Upper lobe of left lung (tissue), 6 donors: ENCODE measurements at regions not wholly inside any gene's neighbourhood (a gene's known extent, or its start where the extent isn't known, plus 50 kb on each side); places are given as distances from the start of the nearest gene placed in this dataset.

Experiments used
- ATAC-seq, 2 donors: fragments of 200-7000 bp; cut with Tn5 transposase; one replicate each; pipeline ENCODE4 v1.9.1; 2022; ENCODE audit warnings: mild to moderate bottlenecking in 2 of 2, moderate library complexity in 2 of 2; ENCODE audit not compliant: low FRiP score in 2 of 2
- DNase-seq, 2 donors: peaks; one replicate each; pipeline ENCODE4 v3.0.0-alpha.2; 2019 to 2020
- H3K27ac ChIP-seq, 4 donors: fragments of 200-600 bp; sonication (generic); one replicate each; pipeline ENCODE4 v1.5.1; 2016 to 2019
- H3K27me3 ChIP-seq, 4 donors: fragments of 200-600 bp; sonication (generic); one replicate each; pipeline ENCODE4 v1.5.1; 2017 to 2019
- H3K36me3 ChIP-seq, 4 donors: fragments of 200-600 bp; sonication (generic); one replicate each; pipeline ENCODE4 v1.5.1; 2016 to 2019
- H3K4me1 ChIP-seq, 4 donors: fragments of 200-600 bp; sonication (generic); one replicate each; pipeline ENCODE4 v1.5.1; 2018 to 2019
- H3K4me3 ChIP-seq, 4 donors: fragments of 200-600 bp; sonication (generic); one replicate each; pipeline ENCODE4 v1.5.1; 2017 to 2019; ENCODE audit warnings: mild to moderate bottlenecking in 2 of 4, moderate library complexity in 1 of 4
- H3K9me3 ChIP-seq, 4 donors: fragments of 200-600 bp; sonication (generic); one replicate each; pipeline ENCODE4 v1.5.1; 2018 to 2019
- EP300 ChIP-seq, 4 donors: sonication (generic); formaldehyde crosslinking; IDR thresholded peaks; one replicate each; pipeline ENCODE4 v1.5.1; 2017; ENCODE audit warnings: antibody characterized with exemption in 4 of 4, control low read depth in 2 of 4
- POLR2A ChIP-seq, 4 donors: fragments of 450-650 bp; IDR thresholded peaks; one replicate each; pipeline ENCODE4 v1.5.1; 2016 to 2017; ENCODE audit warnings: antibody characterized with exemption in 4 of 4, mild to moderate bottlenecking in 2 of 4
- POLR2AphosphoS5 ChIP-seq, 2 donors: sonication (generic); formaldehyde crosslinking; IDR thresholded peaks; one replicate each; pipeline ENCODE4 v1.5.1; 2017; ENCODE audit warnings: antibody characterized with exemption in 2 of 2
- WGBS, 2 donors: methylation state at CpG; one replicate each; pipeline ENCODE4 v1.1.5; 2017 to 2018; 5-methylcytosine and 5-hydroxymethylcytosine counted together
- TF ChIP-seq, protein P1 (sequence below), 6 experiments: fragments of 450-650 bp in 4 of 6; fragments of 200-600 bp in 2 of 6; sonication (generic) in 2 of 6; IDR thresholded peaks; one replicate each; pipeline ENCODE4 v1.5.1; 2016 to 2019; ENCODE audit warnings: antibody characterized with exemption in 6 of 6
- donor health status: DM: no; HTN: no; CAD: no; lungs with moderate emphysema.
- donor health status: DM: no; HTN: yes; CAD: no; lungs with severe emphysema.

DNA sequence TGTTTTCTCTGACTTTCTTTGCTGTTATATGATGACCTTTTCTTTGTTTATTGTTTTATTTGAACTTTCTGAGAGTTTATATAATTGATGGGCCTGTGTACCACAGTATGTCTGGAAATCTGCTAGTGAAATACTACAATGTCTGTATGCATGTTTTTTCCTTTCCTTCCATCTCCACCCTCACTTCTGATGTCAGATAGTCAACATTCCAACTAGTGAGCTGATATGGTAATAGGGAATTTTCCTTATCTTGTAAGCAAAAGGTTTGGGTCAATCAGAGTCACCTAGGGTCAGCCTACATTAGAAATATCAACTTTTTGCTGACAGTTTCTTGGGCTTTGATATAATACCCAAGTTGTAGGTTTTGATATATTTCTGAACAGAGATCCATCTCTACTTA lies 103.2 kb downstream of the MAT2B start:
- Histone ChIP-seq H3K4me3 (no peak overlapping the region), H3K27me3 (no peaks in the 10 kb centered on the region), H3K27ac (no peak overlapping the region), H3K9me3 (no peaks in the 10 kb centered on the region), H3K4me1 (no peaks in the 10 kb centered on the region), H3K36me3 (no peaks in the 10 kb centered on the region)
- DNase-seq (no peak), ATAC-seq (no peak)
- TF ChIP-seq, protein P1, sequence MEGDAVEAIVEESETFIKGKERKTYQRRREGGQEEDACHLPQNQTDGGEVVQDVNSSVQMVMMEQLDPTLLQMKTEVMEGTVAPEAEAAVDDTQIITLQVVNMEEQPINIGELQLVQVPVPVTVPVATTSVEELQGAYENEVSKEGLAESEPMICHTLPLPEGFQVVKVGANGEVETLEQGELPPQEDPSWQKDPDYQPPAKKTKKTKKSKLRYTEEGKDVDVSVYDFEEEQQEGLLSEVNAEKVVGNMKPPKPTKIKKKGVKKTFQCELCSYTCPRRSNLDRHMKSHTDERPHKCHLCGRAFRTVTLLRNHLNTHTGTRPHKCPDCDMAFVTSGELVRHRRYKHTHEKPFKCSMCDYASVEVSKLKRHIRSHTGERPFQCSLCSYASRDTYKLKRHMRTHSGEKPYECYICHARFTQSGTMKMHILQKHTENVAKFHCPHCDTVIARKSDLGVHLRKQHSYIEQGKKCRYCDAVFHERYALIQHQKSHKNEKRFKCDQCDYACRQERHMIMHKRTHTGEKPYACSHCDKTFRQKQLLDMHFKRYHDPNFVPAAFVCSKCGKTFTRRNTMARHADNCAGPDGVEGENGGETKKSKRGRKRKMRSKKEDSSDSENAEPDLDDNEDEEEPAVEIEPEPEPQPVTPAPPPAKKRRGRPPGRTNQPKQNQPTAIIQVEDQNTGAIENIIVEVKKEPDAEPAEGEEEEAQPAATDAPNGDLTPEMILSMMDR (IDR thresholded peaks at IDR 0.05): no peak
- no peak for TF ChIP-seq EP300 (IDR thresholded peaks at IDR 0.05)
- no peak for TF ChIP-seq POLR2A (IDR thresholded peaks at IDR 0.05)
- no peak for TF ChIP-seq POLR2AphosphoS5 (IDR thresholded peaks at IDR 0.05)

DNA sequence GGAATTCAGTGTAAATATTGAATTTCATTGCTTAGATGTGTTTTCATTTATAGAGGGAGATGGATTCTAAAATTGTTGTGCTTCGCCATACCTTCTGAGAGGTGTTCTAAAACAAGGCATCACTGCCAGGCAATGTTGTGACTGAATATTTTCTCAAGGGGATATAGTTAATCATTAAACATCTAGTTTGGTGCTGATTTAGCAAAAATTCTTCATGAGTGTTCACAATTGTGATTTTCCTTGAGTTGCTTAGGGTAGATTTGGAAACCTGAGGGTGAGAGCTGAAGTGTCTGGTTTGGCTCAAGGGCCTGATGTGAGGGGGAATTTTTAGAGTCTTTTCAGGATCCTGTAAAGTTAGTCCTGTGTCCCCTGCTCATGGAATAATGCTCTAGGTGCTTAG lies 104.5 kb downstream of the MAT2B start:
- TF ChIP-seq, protein P1 (IDR thresholded peaks at IDR 0.05): no peak
- no peak for TF ChIP-seq POLR2AphosphoS5 (IDR thresholded peaks at IDR 0.05)
- TF ChIP-seq EP300 (IDR thresholded peaks at IDR 0.05): no peak
- TF ChIP-seq POLR2A (IDR thresholded peaks at IDR 0.05): no peak
- no peaks in the 10 kb centered on the region for H3K27me3 ChIP-seq
- no peaks in the 10 kb centered on the region for H3K36me3 ChIP-seq
- DNase-seq (no peak), ATAC-seq (no peak)
- no peak overlapping the region for H3K27ac ChIP-seq
- H3K4me1 ChIP-seq: no peaks in the 10 kb centered on the region
- no peaks in the 10 kb centered on the region for H3K9me3 ChIP-seq
- 86 to 92% methylated on average over 1 of the region's 1 CpG for WGBS, 2 donors
- H3K4me3 ChIP-seq: no peak overlapping the region

DNA sequence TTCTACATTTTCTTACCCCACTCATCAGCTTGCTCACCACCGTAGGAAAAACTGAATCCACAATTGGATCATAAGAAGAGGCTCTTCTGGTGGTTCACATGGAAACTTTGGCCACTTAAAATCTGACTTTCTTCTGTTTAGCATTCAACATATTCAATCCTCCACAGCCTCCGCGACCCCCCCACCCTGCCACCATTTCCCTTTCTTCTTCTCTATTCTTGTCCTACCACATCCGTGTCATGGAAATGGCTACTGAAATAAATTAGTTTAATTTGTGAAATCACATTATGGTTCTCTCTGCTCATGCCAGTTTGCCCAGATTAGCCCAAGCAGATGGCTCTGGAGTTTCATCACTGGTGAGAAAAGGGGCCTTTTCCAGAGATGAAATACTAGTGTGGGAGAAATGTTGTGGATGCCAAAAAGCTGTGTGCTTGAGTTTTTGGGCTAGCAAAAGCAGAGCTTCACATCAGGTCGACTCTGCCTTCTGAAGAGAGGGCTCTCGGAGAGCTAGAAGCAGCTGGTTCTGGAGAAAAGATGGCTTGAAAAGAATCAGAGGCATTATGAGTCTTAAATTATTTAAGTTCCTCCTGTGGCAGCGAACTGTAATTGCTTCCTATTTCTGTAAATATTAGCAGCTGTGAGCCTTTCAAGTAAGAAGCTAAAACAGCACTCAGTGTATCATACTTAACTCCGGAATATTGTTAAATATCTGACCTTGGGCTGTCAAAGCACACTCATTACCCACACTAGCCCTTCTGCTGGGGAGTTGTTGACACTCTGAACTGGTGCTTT lies 107.1 kb downstream of the MAT2B start:
- H3K27me3 ChIP-seq: no peaks in the 10 kb centered on the region
- DNase-seq (no peak), ATAC-seq (no peak)
- no peaks in the 10 kb centered on the region for H3K4me1 ChIP-seq
- H3K4me3 ChIP-seq: no peak overlapping the region
- H3K9me3 ChIP-seq: no peaks in the 10 kb centered on the region
- no peak overlapping the region for H3K27ac ChIP-seq
- 63 to 70% methylated on average over 8 of the region's 8 CpGs for WGBS, 2 donors
- H3K36me3 ChIP-seq: no peaks in the 10 kb centered on the region
- TF ChIP-seq EP300 (IDR thresholded peaks at IDR 0.05): no peak
- TF ChIP-seq POLR2A (IDR thresholded peaks at IDR 0.05): no peak

DNA sequence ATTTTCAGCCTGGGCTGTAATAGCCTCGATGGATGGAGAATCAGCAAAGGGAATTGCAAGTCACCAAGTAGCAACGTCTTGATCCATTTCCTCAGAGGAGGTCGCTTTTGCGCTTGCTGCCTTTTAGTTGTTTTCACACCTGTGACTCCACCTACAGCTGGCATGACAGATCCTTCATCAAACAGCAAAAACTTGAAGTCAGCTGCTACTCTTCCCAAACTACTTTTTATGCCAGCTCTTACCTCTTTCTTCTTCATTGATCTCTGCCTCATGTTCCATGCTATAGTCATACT lies 107.7 kb downstream of the MAT2B start:
- Histone ChIP-seq H3K4me1 (no peaks in the 10 kb centered on the region), H3K4me3 (no peak overlapping the region), H3K36me3 (no peaks in the 10 kb centered on the region), H3K9me3 (no peaks in the 10 kb centered on the region), H3K27ac (no peak overlapping the region), H3K27me3 (no peaks in the 10 kb centered on the region)
- ATAC-seq (no peak), DNase-seq (no peak)
- TF ChIP-seq, protein P1 (IDR thresholded peaks at IDR 0.05): no peak
- TF ChIP-seq POLR2AphosphoS5 (IDR thresholded peaks at IDR 0.05) (no peak), EP300 (IDR thresholded peaks at IDR 0.05) (no peak), POLR2A (IDR thresholded peaks at IDR 0.05) (no peak)
- WGBS, 2 donors: 36 to 44% methylated on average over 4 of the region's 4 CpGs

DNA sequence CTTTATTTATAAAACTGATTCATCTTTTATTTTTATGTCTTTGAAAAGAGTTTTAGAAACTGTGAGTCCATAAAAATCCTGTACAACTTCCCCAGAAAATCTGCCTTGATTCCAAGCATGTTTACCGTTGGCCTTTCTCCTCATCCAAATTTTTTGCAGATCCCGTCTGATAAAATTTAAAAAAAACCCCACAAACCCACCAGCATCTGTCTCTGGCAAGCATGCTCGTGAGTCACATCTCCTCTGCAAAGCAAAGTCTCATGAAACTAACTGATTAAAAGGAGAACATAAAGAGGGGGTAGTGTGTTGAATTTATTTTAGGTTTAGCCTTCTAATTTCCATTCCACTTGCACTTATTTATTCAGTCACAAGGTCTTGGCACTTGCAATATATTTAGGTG lies 109.4 kb downstream of the MAT2B start:
- H3K36me3 ChIP-seq: no peaks in the 10 kb centered on the region
- no peaks in the 10 kb centered on the region for H3K4me1 ChIP-seq
- no peaks in the 10 kb centered on the region for H3K9me3 ChIP-seq
- no peak overlapping the region for H3K4me3 ChIP-seq
- WGBS, 2 donors: 62 to 70% methylated on average over 3 of the region's 3 CpGs
- no peak for TF ChIP-seq POLR2AphosphoS5 (IDR thresholded peaks at IDR 0.05)
- no peak for TF ChIP-seq POLR2A (IDR thresholded peaks at IDR 0.05)
- TF ChIP-seq EP300 (IDR thresholded peaks at IDR 0.05): no peak
- TF ChIP-seq, protein P1 (IDR thresholded peaks at IDR 0.05): no peak
- DNase-seq: no peak
- no peak for ATAC-seq
- no peaks in the 10 kb centered on the region for H3K27me3 ChIP-seq
- H3K27ac ChIP-seq: no peak overlapping the region
